PC-3 (cell line): ENCODE measurements at regions not wholly inside any gene's neighbourhood (a gene's known extent, or its start where the extent isn't known, plus 50 kb on each side); places are given as distances from the start of the nearest gene placed in this dataset.
"Not testable (repeated sequence)": the region's sequence is repeated elsewhere in the genome, so short reads cannot be mapped to it uniquely, and the experiment has no call there.

Source experiments
- EZH2 ChIP-seq: fragments of 300-600 bp; sonication (generic); IDR thresholded peaks from one replicate; pipeline ENCODE4 v1.6.1; 2017; ENCODE audit warnings: antibody characterized with exemption, mild to moderate bottlenecking, low read length; ENCODE audit not compliant: unreplicated experiment
- EZH2phosphoT487 ChIP-seq: fragments of 300-600 bp; sonication (generic); IDR thresholded peaks from 2 replicates; pipeline ENCODE4 v1.6.1; 2018; ENCODE audit warnings: mild to moderate bottlenecking, antibody characterized with exemption, low read length, borderline replicate concordance
- TF ChIP-seq, protein P1 (sequence below): fragments of 300-600 bp; sonication (generic); conservative IDR thresholded peaks from 2 replicates; pipeline ENCODE4 v1.5.1; 2017; ENCODE audit warnings: antibody characterized with exemption, low read depth, mild to moderate bottlenecking, low read length

GRCh38 chr7:119300341-119300740 is 972.6 kb upstream of the KCND2 start:
- TF ChIP-seq EZH2, EZH2phosphoT487: not testable (repeated sequence)
- TF ChIP-seq, protein P1, sequence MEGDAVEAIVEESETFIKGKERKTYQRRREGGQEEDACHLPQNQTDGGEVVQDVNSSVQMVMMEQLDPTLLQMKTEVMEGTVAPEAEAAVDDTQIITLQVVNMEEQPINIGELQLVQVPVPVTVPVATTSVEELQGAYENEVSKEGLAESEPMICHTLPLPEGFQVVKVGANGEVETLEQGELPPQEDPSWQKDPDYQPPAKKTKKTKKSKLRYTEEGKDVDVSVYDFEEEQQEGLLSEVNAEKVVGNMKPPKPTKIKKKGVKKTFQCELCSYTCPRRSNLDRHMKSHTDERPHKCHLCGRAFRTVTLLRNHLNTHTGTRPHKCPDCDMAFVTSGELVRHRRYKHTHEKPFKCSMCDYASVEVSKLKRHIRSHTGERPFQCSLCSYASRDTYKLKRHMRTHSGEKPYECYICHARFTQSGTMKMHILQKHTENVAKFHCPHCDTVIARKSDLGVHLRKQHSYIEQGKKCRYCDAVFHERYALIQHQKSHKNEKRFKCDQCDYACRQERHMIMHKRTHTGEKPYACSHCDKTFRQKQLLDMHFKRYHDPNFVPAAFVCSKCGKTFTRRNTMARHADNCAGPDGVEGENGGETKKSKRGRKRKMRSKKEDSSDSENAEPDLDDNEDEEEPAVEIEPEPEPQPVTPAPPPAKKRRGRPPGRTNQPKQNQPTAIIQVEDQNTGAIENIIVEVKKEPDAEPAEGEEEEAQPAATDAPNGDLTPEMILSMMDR: not testable (repeated sequence)
